GM18498 (cell line): ENCODE measurements at regions not wholly inside any gene's neighbourhood (a gene's known extent, or its start where the extent isn't known, plus 50 kb on each side); places are given as distances from the start of the nearest gene placed in this dataset.

Experiments used
- ATAC-seq: cut with Tn5 transposase; IDR thresholded peaks from one replicate; pipeline ENCODE4 v1.9.1; 2021; ENCODE audit warnings: mild to moderate bottlenecking, moderate library complexity; ENCODE audit not compliant: unreplicated experiment

GRCh38 chr4:162401021-162401420, 237.2 kb upstream of the FSTL5 start:
- no peak for ATAC-seq

- ATAC-seq: peak; percentile 62
Observed at GRCh38 chr4:162392946-162393345, 229.1 kb upstream of the FSTL5 start.

GRCh38 chr4:162366146-162366545, 202.3 kb upstream of the FSTL5 start:
- ATAC-seq: no peak

- no peak for ATAC-seq
Observed at GRCh38 chr4:162364651-162365050, 200.9 kb upstream of the FSTL5 start.

GRCh38 chr4:162360369-162361149, 196.8 kb upstream of the FSTL5 start:
- ATAC-seq: no peak

GRCh38 chr4:162356181-162356580, 192.4 kb upstream of the FSTL5 start:
- no peak for ATAC-seq

GRCh38 chr4:162352580-162353107, 188.8 kb upstream of the FSTL5 start:
- ATAC-seq: no peak

GRCh38 chr4:162350331-162350730, 186.5 kb upstream of the FSTL5 start:
- ATAC-seq: no peak

GRCh38 chr4:162349395-162349794, 185.6 kb upstream of the FSTL5 start:
- ATAC-seq: no peak

- ATAC-seq: no peak
Observed at GRCh38 chr4:162347842-162348213, 184.0 kb upstream of the FSTL5 start.

- ATAC-seq: no peak
Observed at GRCh38 chr4:162347156-162347841, 183.5 kb upstream of the FSTL5 start.

GRCh38 chr4:162343967-162344366, 180.2 kb upstream of the FSTL5 start:
- no peak for ATAC-seq

GRCh38 chr4:162341533-162341932, 177.7 kb upstream of the FSTL5 start:
- no peak for ATAC-seq

- no peak for ATAC-seq
Observed at GRCh38 chr4:162323919-162324318, 160.1 kb upstream of the FSTL5 start.

GRCh38 chr4:162322054-162322453, 158.3 kb upstream of the FSTL5 start:
- no peak for ATAC-seq

- no peak for ATAC-seq
Observed at GRCh38 chr4:162285753-162286152, 122.0 kb upstream of the FSTL5 start.

GRCh38 chr4:162282684-162283083, 118.9 kb upstream of the FSTL5 start:
- no peak for ATAC-seq

- peak; percentile 91 for ATAC-seq
Observed at GRCh38 chr4:162274354-162274753, 110.6 kb upstream of the FSTL5 start.

GRCh38 chr4:162272215-162272614, 108.4 kb upstream of the FSTL5 start:
- ATAC-seq: no peak

- ATAC-seq: no peak
Observed at GRCh38 chr4:162268911-162269310, 105.1 kb upstream of the FSTL5 start.

GRCh38 chr4:162265802-162266201, 102.0 kb upstream of the FSTL5 start:
- ATAC-seq: no peak

- no peak for ATAC-seq
Observed at GRCh38 chr4:162245051-162245450, 81.3 kb upstream of the FSTL5 start.
